ENCODE measurements at regions not wholly inside any gene's neighbourhood (a gene's known extent, or its start where the extent isn't known, plus 50 kb on each side); places are given as distances from the start of the nearest gene placed in this dataset.

DNA sequence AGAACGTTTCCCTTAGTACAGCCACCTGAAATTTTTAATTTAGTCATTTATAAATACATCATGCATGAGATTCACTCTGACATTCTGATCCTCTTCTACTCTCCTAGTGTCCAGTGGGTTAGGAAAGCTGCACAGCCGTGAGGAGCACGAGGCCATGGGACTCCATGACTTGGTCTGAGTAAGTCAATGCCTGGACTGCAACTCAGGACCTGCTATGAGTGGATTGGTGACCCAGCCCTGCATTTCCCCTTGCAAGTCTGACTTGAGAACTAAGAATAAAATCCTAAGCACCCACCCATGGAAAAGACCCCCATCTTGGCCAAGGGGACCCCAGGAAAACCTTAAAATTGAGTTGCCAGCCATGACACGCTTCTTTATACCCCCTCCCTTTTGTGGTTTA lies 237.6 kb upstream of the HDAC4 start:
- TF ChIP-seq, protein P1, sequence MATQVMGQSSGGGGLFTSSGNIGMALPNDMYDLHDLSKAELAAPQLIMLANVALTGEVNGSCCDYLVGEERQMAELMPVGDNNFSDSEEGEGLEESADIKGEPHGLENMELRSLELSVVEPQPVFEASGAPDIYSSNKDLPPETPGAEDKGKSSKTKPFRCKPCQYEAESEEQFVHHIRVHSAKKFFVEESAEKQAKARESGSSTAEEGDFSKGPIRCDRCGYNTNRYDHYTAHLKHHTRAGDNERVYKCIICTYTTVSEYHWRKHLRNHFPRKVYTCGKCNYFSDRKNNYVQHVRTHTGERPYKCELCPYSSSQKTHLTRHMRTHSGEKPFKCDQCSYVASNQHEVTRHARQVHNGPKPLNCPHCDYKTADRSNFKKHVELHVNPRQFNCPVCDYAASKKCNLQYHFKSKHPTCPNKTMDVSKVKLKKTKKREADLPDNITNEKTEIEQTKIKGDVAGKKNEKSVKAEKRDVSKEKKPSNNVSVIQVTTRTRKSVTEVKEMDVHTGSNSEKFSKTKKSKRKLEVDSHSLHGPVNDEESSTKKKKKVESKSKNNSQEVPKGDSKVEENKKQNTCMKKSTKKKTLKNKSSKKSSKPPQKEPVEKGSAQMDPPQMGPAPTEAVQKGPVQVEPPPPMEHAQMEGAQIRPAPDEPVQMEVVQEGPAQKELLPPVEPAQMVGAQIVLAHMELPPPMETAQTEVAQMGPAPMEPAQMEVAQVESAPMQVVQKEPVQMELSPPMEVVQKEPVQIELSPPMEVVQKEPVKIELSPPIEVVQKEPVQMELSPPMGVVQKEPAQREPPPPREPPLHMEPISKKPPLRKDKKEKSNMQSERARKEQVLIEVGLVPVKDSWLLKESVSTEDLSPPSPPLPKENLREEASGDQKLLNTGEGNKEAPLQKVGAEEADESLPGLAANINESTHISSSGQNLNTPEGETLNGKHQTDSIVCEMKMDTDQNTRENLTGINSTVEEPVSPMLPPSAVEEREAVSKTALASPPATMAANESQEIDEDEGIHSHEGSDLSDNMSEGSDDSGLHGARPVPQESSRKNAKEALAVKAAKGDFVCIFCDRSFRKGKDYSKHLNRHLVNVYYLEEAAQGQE (IDR thresholded peaks at IDR 0.05; ENCODE audit: insufficient read depth in 1 of 2, low read depth in 2 of 2, low read length in 2 of 2), result no peak
- no peak for TF ChIP-seq TAF1 (IDR thresholded peaks at IDR 0.05; ENCODE audit: borderline replicate concordance, insufficient read depth, low read length)
- no peak for TF ChIP-seq SIN3A (IDR thresholded peaks at IDR 0.05; ENCODE audit: borderline replicate concordance, insufficient read depth, low read length)
- TF ChIP-seq FOXP2 (optimal IDR thresholded peaks at IDR 0.05; ENCODE audit: borderline replicate concordance, extremely low read depth, extremely low read length, insufficient read depth), result no peak
- no peak for TF ChIP-seq POLR2AphosphoS5 (IDR thresholded peaks at IDR 0.05; ENCODE audit: low read depth, low read length)

DNA sequence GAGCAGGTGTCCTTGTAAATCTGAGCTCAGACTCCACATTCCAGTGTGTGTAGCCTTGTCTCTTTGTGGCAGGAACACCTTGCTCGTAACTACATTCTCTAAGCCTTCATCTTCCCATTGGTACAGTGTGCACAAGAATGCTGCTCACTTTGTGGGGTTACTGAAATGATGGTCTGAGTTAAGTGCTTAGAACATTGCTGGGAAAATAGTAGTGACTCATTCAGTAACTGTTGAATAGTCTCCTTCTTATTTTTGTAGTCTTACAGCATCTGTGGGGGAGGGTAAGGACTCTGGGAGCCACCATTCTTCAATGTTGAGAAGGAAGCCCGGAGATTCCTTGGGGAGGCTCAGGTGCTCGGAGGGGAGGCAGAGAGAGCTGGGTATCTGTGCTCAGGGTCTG lies 236.0 kb upstream of the HDAC4 start:
- no peak for TF ChIP-seq FOXP2 (optimal IDR thresholded peaks at IDR 0.05; ENCODE audit: borderline replicate concordance, extremely low read depth, extremely low read length, insufficient read depth)
- TF ChIP-seq, protein P1 (IDR thresholded peaks at IDR 0.05; ENCODE audit: insufficient read depth in 1 of 2, low read depth in 2 of 2, low read length in 2 of 2), result no peak
- TF ChIP-seq SIN3A (IDR thresholded peaks at IDR 0.05; ENCODE audit: borderline replicate concordance, insufficient read depth, low read length), result no peak
- TF ChIP-seq TAF1 (IDR thresholded peaks at IDR 0.05; ENCODE audit: borderline replicate concordance, insufficient read depth, low read length), result no peak
- TF ChIP-seq POLR2AphosphoS5 (IDR thresholded peaks at IDR 0.05; ENCODE audit: low read depth, low read length), result no peak

DNA sequence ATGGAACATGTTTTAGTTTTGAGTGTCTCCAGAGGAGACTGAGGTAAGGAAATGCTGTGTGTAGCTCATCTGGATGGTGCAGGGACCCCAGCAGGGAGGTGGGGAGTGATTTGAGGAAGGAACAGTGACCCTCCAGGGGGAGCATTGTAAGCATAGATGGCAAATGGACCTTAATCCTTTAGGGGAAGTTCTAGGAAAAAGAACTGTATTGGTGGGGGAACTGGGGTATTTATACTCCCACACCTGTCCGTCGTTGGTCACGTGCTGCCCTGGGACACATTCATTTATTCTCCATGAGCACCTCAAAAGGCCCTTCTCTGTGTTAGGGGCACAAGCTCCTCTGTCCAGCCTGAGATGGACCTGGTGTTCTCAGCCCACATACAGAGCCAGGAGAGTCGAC lies 233.9 kb upstream of the HDAC4 start:
- TF ChIP-seq POLR2AphosphoS5 (IDR thresholded peaks at IDR 0.05; ENCODE audit: low read depth, low read length) (no peak), TAF1 (IDR thresholded peaks at IDR 0.05; ENCODE audit: borderline replicate concordance, insufficient read depth, low read length) (no peak), FOXP2 (optimal IDR thresholded peaks at IDR 0.05; ENCODE audit: borderline replicate concordance, extremely low read depth, extremely low read length, insufficient read depth) (no peak), SIN3A (IDR thresholded peaks at IDR 0.05; ENCODE audit: borderline replicate concordance, insufficient read depth, low read length) (no peak)
- TF ChIP-seq, protein P1 (IDR thresholded peaks at IDR 0.05; ENCODE audit: insufficient read depth in 1 of 2, low read depth in 2 of 2, low read length in 2 of 2), result no peak

DNA sequence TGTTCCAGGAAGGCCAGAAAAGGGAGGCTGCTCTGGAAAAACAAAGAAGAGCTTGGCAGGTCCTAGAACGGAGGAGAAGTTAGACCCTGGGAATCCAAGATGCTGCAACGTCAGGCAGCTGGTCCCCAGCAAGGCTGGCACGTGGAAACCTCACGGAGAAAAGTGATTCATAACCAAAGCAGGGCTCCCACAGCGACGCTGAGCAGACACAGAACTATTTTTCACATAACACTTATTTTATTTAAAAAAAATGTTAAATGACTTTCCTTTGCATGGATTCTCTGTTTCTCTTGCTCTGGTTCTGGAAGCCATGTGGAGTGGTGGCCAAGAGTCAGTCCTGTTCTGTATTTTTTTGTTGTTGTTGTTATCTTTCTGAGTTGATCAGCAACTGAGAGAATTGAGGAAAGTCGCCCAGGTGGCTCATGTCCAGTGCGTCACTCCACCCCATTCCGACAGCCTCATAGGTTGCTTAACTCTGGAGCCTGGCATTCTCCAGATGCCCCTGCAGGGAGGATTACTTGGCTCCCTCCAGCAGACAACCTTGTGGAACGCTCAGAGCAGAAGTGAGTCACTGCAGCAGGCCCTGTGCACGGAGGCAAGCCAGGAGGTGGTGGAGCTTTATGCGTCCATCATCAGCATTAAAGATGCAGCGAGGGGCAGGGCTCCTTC lies 229.9 kb upstream of the HDAC4 start:
- TF ChIP-seq, protein P1 (IDR thresholded peaks at IDR 0.05; ENCODE audit: insufficient read depth in 1 of 2, low read depth in 2 of 2, low read length in 2 of 2), result no peak
- TF ChIP-seq POLR2AphosphoS5 (IDR thresholded peaks at IDR 0.05; ENCODE audit: low read depth, low read length), result no peak
- no peak for TF ChIP-seq SIN3A (IDR thresholded peaks at IDR 0.05; ENCODE audit: borderline replicate concordance, insufficient read depth, low read length)
- TF ChIP-seq TAF1 (IDR thresholded peaks at IDR 0.05; ENCODE audit: borderline replicate concordance, insufficient read depth, low read length), result no peak
